HG02981 (cell line): ENCODE measurements at regions not wholly inside any gene's neighbourhood (a gene's known extent, or its start where the extent isn't known, plus 50 kb on each side); places are given as distances from the start of the nearest gene placed in this dataset.
"Not testable (repeated sequence)": the region's sequence is repeated elsewhere in the genome, so short reads cannot be mapped to it uniquely, and the experiment has no call there.

Experiments used
- ATAC-seq: cut with Tn5 transposase; IDR thresholded peaks from one replicate; pipeline ENCODE4 v1.9.1; 2021; ENCODE audit warnings: mild to moderate bottlenecking, moderate library complexity; ENCODE audit not compliant: unreplicated experiment

DNA sequence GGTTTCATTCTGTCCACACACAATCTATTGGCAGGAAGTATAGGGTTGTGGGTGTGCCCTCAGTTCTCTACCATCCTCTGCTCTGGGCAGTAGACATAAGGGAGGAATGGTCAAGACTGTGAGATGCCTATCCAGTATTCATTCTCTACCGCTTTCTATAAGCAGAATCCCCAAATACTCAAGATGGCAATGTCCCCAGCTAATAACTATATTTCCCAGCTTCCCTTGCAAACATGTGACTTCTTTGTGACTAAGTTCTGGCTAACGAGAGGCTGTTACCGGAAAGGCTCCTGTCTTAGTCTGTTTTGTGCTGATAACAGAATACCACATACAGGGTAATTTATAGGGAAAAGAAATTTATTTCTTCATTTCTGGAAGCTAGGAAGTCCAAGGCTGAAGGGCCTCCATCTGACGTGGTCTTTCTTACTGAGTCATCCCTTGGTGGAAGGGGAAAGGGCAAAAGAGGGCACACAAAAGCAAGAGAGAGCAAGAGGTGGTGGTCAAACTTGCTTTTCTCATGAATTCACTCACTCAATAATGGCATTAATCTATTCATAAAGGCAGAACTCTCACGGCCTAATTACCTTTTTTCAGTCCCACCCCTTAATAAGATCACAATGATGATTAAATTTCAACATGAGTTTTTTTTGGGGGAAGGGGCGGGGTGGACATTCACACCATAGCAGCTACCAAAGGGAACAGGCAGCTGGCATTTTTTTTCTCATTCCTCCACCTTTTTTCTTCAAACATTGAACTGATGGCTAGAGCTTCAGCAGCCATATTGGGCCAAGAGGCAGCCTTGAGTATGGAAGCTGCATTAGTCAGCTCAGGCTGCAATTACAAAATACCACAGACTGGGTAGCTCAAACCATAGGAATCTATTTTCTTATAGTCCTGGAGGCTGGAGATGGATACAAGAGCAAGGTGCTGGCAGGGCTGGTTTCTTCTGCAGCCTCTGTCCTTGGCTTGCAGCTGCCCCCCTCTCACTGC is 109.7 kb upstream of the OR9Q1 start:
- ATAC-seq = no peak

DNA sequence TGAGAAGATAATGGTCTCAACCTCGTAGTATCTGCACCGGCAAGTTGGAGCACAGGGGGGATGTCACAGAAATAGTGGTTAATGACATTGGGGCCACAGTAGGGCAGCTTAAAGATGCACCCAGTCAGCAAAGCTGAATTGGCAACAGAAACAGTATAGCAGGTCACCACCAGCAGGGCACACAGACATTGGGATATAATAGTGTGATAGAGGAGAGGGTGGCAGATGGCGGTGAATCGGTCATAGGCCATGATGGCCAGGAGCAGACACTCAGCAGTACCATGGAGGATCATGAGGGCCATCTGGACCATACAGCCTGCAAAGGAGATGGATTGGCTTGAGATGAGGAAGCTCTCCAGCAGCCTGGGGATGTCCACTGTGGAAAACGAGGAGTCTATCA is 106.0 kb upstream of the OR9Q1 start:
- ATAC-seq = no peak

DNA sequence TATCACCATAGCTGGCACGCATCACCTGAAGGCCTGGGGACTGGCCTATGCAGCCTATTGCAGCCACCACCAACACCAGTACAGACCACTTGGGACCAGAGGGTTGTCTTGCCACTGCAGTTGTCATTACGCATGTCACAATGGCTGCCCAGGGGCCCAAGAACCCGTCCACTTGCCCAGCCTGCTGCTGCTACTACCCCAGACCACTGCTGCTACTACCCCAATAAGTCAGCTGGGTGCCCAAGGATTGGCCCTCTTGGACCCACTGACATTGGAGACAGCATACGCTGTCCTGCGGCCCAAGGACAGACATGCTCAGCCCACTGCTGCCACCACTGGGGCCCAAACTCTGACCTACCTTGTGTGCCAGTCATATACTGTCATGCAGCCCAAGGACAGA is 102.7 kb upstream of the OR9Q1 start:
- ATAC-seq = no peak

DNA sequence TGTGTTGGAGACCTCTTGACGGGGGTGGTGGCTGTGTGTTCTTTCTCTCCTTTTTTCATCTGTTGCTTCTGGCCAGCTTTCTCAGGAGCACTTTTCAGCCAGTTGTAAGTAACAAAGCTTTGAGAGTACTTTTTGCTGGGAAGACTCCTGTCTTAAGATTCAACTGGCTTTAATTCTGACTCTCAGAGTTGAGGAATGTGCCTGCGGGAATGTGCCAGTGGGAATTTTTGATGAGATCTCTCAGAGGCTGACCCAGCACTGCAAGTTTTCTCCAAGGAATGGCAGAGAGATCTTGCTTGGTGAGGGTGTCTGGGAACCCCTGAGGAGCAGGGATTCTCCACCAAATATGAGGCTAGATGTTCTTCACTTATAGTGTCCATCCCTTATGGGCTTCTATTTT is 91.6 kb upstream of the OR9Q1 start:
- ATAC-seq = no peak

DNA sequence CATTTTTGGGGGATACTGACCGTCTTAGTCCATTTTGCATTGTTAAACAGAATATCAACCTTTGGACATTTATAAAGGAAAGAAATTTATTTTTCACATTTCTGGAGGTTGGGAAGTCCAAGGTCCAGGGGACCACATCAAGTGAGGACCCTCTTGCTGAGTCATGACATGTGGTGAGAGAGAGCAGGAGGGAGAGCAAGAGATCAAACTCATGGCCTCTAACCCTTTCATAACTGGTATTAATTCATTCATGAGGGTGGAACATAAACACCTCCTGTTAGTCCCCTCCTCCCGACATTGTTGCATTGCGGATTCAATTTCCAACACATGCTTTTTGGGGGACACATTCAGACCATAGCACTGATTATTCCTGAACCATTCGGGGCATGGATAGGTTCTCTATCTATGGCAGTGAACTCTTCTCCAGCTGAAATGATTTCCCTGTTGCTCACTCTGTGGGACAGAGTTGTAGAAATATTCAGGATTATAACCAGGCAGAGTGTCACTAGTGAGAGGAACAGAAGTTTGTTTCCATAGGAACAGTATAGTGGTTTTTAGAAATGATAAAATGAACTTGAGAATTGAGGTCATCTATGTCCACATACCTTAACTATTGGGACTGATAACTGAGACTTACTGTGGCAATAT is 88.2 kb upstream of the OR9Q1 start:
- no peak for ATAC-seq

DNA sequence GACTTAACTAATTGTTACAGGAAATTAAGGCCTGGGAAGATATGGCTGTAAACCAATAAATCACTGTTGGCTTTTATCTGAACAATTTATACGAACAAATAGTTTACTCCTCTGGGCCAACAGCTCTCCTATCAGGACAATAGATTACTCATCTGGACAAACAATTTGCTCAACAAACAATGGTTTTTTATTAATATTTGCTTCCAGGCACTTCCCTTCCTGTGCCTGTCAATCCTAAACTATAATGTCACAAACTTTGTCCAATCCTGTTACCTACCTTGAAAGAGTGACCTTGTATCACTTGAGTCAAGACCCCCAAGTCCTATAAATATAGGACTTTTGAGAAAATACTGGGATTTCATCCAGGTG is 87.6 kb upstream of the OR9Q1 start:
- no peak for ATAC-seq

DNA sequence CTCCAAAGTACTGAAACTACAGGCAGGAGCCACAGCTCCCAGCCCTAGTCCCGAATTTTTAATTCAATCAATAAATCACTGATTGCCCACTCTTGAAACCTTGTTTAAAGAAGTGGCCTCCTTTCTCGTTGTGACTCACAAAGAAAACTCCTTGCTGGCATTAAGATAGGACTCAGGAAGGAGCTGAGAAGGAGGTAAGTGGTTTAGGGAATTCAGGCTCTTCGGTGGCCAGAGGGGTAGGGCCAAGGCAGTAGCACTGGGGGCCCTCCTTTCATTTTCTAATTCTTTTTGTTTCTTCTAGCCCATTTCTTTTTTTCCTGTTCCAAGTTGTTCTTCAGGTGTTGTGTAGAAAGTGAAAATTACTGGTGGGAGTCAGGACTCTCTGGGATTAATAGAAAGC is 86.2 kb upstream of the OR9Q1 start:
- no peak for ATAC-seq

DNA sequence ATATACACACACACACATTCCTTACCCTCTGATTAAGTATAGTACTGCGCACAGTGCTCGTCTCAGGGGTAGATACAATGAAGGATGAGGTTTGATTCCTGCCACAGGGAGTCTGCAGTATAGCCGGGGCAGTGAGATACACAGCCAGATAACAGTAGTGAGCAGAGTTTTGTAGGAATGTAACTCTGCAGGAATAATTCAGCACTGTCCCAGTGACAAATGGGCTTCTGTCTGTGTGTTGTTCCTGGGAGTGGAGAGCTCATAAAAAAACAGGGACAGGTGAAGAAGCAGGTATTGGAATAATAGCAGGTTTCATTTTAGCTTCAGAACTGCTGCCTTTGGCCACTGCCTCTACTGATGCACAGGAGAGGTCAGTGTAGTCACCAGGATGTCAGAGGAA is 85.3 kb upstream of the OR9Q1 start:
- ATAC-seq = no peak

DNA sequence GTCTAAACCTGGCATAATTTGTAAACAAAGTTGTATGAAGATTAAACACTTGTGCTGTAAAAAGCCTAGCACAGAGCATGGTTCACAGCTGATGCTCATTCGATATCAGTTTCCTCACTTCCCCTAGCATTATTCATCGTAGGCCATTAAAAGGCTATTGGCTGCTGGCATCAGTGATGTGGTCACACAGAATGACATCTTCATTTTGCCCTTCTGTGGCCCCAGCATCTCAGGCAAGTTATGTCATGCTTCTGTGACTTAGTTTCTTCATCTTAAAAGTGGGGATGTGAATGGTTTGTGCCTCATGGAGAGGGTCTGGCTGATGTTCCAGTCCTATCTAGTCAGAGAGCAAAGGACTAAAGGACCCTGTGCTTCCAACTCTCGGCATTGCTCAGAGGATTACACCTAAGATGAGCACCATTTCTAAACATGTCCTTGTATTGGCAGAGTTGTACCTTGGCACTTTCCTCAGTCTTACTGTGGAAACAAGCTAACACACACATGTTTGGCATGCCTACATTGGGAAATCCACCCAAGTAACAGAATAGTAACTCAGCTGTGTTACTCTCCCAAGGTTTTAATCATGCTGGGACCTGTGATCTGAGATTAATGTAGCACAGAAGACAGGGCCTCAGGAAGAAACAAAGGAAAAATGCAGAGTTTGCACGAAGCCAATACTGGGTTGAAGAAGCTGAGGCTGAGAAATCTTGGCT is 83.5 kb upstream of the OR9Q1 start:
- ATAC-seq = no peak

DNA sequence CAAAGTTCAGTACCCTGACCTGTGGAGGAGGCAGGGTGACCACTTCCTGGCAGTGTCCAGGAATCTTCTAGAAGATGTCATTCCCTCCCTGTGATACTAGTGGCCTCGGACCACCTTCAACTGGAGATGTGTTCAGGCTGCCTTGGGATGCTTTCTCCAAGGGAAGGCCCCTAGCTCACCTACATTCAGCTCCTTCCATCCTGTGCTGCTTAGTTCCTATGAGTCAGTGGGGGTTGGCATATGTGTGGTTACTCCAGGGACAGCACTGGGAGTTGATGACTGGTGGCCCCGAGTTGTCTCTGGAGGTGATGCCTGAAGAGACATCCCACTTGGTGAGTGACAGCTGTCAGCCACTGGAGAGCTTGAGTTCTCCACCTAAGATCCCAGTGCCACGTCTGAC is 81.8 kb upstream of the OR9Q1 start:
- no peak for ATAC-seq

DNA sequence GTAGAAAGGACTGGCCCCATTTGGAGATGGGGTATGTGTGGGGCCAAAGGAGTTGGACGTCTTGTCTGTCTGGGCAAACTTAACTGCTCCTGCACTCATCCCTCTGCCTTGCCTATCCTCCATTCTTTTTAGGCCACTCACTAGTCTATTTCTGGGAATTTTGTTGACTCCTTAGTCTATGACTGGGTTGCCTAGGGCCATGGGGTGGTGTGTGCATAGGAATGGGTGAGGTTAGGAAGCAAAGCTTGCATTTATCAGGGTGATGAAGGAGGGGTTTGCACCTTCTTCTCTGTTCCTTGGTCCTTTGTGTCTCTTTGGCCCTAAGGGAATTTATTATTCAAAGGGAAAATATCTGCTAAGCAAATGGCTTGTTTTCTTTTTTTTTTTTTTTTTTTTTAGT is 80.9 kb upstream of the OR9Q1 start:
- no peak for ATAC-seq

DNA sequence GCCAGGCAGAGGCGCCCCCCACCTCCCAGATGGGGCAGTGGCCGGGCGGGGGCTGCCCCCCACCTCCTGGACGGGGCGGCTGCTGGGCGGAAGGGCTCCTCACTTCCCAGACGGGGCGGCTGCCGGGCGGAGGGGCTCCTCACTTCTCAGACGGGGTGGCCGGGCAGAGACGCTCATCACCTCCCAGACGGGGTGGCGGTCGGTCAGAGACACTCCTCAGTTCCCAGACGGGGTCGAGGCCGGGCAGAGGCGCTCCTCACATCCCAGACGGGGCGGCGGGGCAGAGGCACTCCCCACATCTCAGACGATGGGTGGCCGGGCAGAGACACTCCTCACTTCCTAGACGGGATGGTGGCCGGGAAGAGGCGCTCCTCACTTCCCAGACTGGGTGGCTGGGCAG is 79.9 kb upstream of the OR9Q1 start:
- ATAC-seq = not testable (repeated sequence)

DNA sequence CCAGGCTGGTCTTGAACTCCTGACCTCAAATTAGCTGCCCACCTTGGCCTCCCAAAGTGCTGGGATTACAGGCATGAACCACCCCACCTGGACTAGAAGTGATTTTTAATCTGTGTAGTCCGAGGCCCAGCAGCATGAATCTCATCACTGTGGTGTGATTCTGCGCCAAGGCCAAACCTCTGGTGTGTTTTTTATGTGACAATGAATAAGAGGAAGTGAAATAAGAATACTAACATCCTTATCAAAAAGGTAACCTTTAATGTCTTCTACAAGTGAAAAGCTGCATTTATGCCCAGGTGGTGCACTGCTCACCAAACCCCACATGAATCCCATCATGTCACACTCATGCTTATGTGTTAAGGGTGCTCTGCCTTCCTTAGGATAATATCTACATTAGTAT is 77.1 kb upstream of the OR9Q1 start:
- ATAC-seq = no peak

DNA sequence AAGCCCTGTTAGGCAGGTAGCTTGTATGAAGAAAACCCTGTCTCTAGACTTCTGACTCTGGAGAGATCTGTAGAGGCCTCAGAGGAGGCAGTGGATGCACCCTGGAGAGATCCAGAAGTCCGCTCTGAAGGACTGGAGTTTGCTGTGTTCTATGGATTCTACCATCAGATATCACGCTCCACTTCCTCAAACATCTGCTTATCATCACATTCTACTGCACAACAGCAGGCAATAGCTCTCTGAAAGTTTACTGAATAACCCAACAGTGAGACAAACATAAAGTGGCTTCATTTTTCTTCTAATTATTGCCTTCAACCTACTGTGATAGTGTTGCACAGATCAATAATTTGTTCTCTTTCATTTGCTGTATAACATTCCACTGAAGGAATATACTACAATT is 59.0 kb upstream of the OR9Q1 start:
- no peak for ATAC-seq

DNA sequence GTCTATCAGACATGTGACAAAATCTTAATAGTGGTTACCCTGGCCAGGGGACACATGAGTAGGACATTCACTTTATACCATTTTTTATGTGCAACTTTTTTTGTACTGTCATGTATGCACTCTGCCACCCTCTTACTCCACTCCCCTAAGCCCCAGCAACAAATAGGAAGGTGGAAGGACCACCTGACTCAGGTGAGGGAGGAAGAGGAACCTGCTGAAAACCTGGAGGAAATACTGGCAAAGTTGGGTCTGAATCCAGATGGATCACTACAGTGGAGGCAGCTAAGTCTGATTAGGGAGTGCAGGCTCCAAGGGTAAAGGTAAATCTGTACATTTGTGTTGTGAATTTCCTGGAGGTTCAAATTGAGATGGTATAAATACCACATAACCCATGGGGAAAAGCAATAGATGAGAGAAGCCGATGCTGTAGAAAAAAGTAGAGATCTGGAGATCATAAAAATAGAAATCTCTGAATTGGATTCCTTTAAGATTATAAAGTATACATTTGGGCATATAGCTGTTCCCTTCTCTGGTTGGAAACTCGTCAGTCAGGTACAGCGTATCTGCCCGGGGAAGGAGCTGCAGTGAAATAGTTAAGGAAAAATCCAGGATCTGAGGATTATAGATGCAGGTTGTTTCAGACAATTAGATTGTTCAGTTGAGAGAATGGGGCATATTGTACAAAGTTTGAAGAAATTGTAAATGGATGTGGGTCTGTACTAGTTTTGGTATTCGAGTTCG is 52.2 kb upstream of the OR9Q1 start:
- no peak for ATAC-seq

DNA sequence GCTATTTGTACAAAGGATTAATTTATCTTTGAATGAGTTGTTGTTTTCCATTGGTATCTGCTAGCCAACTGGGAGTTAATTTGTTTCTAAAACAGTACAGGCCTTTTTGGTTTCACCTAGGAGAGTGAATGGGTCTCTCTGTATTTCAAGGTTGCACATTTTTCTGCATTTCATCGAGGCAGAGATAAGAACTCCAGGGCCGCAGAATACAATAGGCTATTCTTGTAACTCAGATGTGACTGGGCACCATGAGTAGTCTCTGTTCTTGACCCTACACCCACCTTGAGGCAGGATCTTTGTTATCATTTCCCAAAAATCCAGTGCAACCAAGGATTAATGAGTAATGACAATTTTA is 51.7 kb upstream of the OR9Q1 start:
- ATAC-seq = no peak
